SW480 (cell line): ENCODE measurements at regions not wholly inside any gene's neighbourhood (a gene's known extent, or its start where the extent isn't known, plus 50 kb on each side); places are given as distances from the start of the nearest gene placed in this dataset.

Source experiments
- DNase-seq: peaks from one replicate; pipeline ENCODE4 v3.0.0-alpha.2; 2016; ENCODE audit warnings: low spot score

GRCh38 chr6:167567142-167568033 is 242.5 kb downstream of the TTLL2 start:
- DNase-seq: peak; percentile 7

DNA sequence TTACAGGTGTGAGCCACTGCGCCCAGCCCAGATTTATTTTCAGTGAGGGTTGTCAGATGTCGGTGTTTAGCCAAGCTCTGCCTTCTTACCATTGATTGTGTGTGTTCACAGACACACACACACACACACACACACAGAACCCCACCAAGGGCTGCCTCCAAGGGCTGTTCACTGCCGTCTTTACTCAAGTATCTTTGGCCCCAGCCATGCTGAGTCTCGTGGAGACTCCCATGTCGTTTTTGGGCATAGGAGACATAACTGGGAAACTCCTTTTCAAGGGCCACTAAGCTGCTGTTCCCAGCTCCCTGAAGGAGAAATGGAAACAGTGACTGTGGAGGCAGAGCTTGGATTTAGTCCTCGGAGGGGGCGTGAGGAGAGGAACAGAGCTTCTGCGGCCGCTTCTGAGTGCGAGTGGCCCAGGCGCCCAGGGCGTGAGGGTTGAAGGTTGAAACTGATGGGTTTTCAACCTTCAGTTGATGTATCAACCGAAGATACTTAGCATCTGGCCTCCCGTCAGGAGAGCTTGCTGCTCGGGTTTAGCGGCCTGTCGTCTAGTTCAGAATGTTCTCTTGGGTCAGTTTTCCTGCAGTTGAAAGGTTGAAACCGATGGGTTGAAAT is 243.6 kb downstream of the TTLL2 start:
- no peak for DNase-seq

DNA sequence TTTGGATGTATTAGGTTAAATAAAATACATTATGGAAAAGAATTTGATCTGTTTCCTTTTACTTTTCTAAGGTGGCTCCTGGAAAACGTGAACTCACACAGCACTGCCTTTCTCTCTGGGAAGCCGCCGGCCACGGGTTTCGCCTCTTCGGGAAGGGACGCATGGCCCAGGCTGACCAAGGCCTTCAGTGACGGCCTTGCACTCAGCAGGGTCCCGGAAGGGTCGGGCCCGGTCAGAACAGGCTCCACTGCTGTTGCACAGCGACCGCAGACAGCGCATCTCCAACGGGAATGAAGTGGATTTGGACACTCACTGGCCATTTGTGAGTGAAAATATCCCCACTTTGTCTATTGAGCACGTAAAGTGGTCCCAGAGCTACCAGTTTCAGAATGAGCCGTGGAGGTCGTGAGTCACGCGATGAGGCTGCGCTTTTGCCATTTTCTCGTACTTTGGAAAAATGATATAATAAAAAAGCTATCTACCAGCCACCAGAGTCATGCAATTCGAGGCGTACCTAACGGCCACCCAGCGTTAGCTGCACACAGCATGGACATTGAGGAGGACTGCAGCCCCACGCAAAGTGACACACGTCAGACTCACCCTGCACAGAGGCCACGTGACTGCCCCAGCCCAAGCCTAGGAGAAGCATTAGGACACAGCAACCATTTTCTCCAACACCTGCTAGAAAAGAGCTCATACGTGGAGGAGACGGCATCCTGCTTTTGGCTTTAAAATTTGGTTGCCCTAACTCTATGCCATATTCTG is 244.3 kb downstream of the TTLL2 start:
- no peak for DNase-seq

GRCh38 chr6:167569879-167570278 is 245.0 kb downstream of the TTLL2 start:
- no peak for DNase-seq

- DNase-seq: no peak
Observed at GRCh38 chr6:167570460-167571400, 245.8 kb downstream of the TTLL2 start.

GRCh38 chr6:167571550-167571949 is 246.7 kb downstream of the TTLL2 start:
- no peak for DNase-seq

GRCh38 chr6:167572106-167572505 is 247.2 kb downstream of the TTLL2 start:
- no peak for DNase-seq

- DNase-seq: no peak
Observed at GRCh38 chr6:167572841-167573271, 248.0 kb downstream of the TTLL2 start.

GRCh38 chr6:167573461-167574215 is 248.8 kb downstream of the TTLL2 start:
- no peak for DNase-seq

- DNase-seq: no peak
Observed at GRCh38 chr6:167574431-167575151, 249.7 kb downstream of the TTLL2 start.

- DNase-seq: no peak
Observed at GRCh38 chr6:167575158-167575696, 250.3 kb downstream of the TTLL2 start.

- DNase-seq: no peak
Observed at GRCh38 chr6:167576050-167576741, 250.5 kb upstream of the AFDN start.

- DNase-seq: no peak
Observed at GRCh38 chr6:167576828-167577503, 249.7 kb upstream of the AFDN start.

DNA sequence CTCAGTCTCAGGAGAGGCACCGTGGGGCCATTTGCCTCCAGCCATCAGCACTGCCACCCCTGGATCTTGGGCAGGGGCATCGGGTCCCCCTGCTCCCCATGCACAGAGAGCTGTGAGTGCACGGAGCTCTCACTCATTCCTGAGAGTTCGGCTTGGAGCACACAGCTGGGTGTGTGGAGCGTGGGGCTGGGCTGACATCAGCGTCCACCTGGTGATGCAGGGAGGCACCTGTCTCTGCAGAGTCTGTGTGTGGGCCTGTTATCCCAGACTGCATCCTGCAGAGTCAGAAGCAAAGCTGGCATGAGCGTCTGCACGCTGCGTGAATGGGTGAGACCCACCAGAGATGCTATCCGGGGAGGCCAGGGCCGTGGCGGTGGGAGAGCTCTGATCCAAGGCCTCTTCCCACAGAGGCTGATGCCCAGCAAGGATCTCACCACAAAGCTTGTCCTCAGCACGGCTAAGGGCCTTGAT is 248.8 kb upstream of the AFDN start:
- DNase-seq: no peak

DNA sequence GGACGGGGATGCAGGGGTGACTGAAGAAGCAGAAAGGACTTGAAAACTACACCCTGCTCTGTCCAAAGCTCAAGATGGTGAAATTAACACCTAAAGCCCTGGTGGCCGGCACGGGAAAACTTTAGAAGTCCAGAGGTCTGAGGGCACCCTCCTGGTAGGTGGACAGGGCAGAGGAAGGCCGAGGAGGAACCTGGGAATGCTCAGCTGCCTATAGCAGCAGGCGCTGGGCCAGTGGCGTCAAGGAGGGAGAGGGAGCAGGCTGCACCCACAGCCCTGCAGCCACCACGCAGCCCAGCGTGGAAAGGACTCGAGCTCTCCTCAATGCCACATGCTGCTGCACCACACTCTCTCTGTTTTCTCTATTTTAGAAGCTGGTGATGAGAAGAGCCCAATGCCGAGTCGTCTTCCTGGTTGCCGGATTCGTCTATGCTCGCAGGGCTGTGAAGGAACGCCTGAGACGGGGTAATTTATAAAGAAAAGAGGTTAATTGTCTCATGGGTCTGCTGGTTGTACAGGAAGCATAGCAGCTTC is 248.3 kb upstream of the AFDN start:
- DNase-seq: no peak

GRCh38 chr6:167579806-167580618 is 246.7 kb upstream of the AFDN start:
- no peak for DNase-seq

GRCh38 chr6:167580619-167580911 is 246.1 kb upstream of the AFDN start:
- no peak for DNase-seq

- DNase-seq: no peak
Observed at GRCh38 chr6:167581637-167582036, 245.1 kb upstream of the AFDN start.
